ENCODE measurements at regions not wholly inside any gene's neighbourhood (a gene's known extent, or its start where the extent isn't known, plus 50 kb on each side); places are given as distances from the start of the nearest gene placed in this dataset.

- Histone ChIP-seq H3K4me3 (ENCODE audit: low read depth, low read length) (no peak overlapping the region), H3K36me3 (ENCODE audit: control insufficient read depth, insufficient read depth, low read length) (no peaks in the 10 kb centered on the region), H3K27me3 (ENCODE audit: control insufficient read depth, insufficient read depth, low read length) (no peaks in the 10 kb centered on the region)
- no peak for DNase-seq (ENCODE audit: low read depth)
- no peak for TF ChIP-seq CTCF (IDR thresholded peaks at IDR 0.05; ENCODE audit: insufficient read depth, low read length, poor library complexity, severe bottlenecking)
Measured at GRCh38 chr14:38522724-38523123, 266.8 kb upstream of the CLEC14A start.

GRCh38 chr14:38521591-38521990 is 265.7 kb upstream of the CLEC14A start:
- TF ChIP-seq CTCF (IDR thresholded peaks at IDR 0.05; ENCODE audit: insufficient read depth, low read length, poor library complexity, severe bottlenecking): no peak
- Histone ChIP-seq H3K4me3 (ENCODE audit: low read depth, low read length) (no peak overlapping the region), H3K36me3 (ENCODE audit: control insufficient read depth, insufficient read depth, low read length) (no peaks in the 10 kb centered on the region), H3K27me3 (ENCODE audit: control insufficient read depth, insufficient read depth, low read length) (no peaks in the 10 kb centered on the region)
- no peak for DNase-seq (ENCODE audit: low read depth)

GRCh38 chr14:38517426-38517825 is 261.5 kb upstream of the CLEC14A start:
- no peaks in the 10 kb centered on the region for H3K36me3 ChIP-seq (ENCODE audit: control insufficient read depth, insufficient read depth, low read length)
- no peak for DNase-seq (ENCODE audit: low read depth)
- H3K4me3 ChIP-seq (ENCODE audit: low read depth, low read length): no peak overlapping the region
- no peaks in the 10 kb centered on the region for H3K27me3 ChIP-seq (ENCODE audit: control insufficient read depth, insufficient read depth, low read length)
- TF ChIP-seq CTCF (IDR thresholded peaks at IDR 0.05; ENCODE audit: insufficient read depth, low read length, poor library complexity, severe bottlenecking): no peak

- H3K4me3 ChIP-seq (ENCODE audit: low read depth, low read length): no peak overlapping the region
- H3K36me3 ChIP-seq (ENCODE audit: control insufficient read depth, insufficient read depth, low read length): no peaks in the 10 kb centered on the region
- H3K27me3 ChIP-seq (ENCODE audit: control insufficient read depth, insufficient read depth, low read length): no peaks in the 10 kb centered on the region
- no peak for DNase-seq (ENCODE audit: low read depth)
- TF ChIP-seq CTCF (IDR thresholded peaks at IDR 0.05; ENCODE audit: insufficient read depth, low read length, poor library complexity, severe bottlenecking): no peak
Measured at GRCh38 chr14:38512236-38512635, 256.3 kb upstream of the CLEC14A start.

GRCh38 chr14:38507299-38507698 is 251.4 kb upstream of the CLEC14A start:
- no peak overlapping the region for H3K4me3 ChIP-seq (ENCODE audit: low read depth, low read length)
- no peak for TF ChIP-seq CTCF (IDR thresholded peaks at IDR 0.05; ENCODE audit: insufficient read depth, low read length, poor library complexity, severe bottlenecking)
- H3K27me3 ChIP-seq (ENCODE audit: control insufficient read depth, insufficient read depth, low read length): no peaks in the 10 kb centered on the region
- H3K36me3 ChIP-seq (ENCODE audit: control insufficient read depth, insufficient read depth, low read length): no peaks in the 10 kb centered on the region
- DNase-seq (ENCODE audit: low read depth): no peak

- no peak for TF ChIP-seq CTCF (IDR thresholded peaks at IDR 0.05; ENCODE audit: insufficient read depth, low read length, poor library complexity, severe bottlenecking)
- no peaks in the 10 kb centered on the region for H3K27me3 ChIP-seq (ENCODE audit: control insufficient read depth, insufficient read depth, low read length)
Measured at GRCh38 chr14:38505973-38506249, 250.0 kb upstream of the CLEC14A start.

More at GRCh38 chr14:38505973-38506249, 250.0 kb upstream of the CLEC14A start:
- no peak for DNase-seq (ENCODE audit: low read depth)
- H3K36me3 ChIP-seq (ENCODE audit: control insufficient read depth, insufficient read depth, low read length): no peaks in the 10 kb centered on the region
- H3K4me3 ChIP-seq (ENCODE audit: low read depth, low read length): no peak overlapping the region

Data from kidney epithelial cell (primary cell).